DMS 273 (cell line): ENCODE measurements at regions not wholly inside any gene's neighbourhood (a gene's known extent, or its start where the extent isn't known, plus 50 kb on each side); places are given as distances from the start of the nearest gene placed in this dataset.
"Not testable (repeated sequence)": the region's sequence is repeated elsewhere in the genome, so short reads cannot be mapped to it uniquely, and the experiment has no call there.

Experiments used
- DNase-seq: peaks from one replicate; lab custom pipeline; 2025; ENCODE audit not compliant: unreplicated experiment; lab: John Stamatoyannopoulos, UW

DNA sequence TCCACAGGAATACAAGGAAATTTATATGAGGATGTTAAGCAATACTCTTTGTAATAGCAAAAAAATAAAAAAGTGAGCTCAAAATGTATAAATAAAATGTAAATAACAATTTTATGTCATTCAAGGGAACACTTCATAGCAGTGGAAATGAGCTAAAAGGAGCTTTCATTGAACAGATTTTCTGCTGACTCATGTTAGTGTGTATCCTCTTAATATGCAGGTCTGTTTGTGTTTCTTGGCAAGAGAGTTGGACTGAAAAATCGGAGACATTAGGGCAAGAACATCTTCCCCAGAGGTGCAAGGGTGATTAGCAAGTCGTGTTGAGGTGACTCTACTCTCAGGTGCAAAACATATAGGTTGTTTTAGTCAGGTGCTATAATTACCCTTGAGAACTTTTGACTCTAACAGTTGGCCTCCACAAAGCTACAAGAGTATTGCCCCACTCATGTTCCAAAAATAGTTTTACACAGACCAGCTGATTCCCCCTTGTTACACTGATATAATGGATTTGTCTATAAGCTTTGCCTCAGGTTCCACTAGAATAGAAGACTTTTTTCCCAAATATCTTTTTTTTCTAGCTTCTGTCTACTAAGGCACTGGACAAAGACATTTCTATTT is 702.9 kb downstream of the TENT5A start:
- peak; percentile 15 for DNase-seq

GRCh38 chr6:81031416-81031815 is 721.1 kb downstream of the TENT5A start:
- DNase-seq, result no peak

- DNase-seq, result no peak
Observed at GRCh38 chr6:81026041-81026553, 726.4 kb downstream of the TENT5A start.

- DNase-seq, result no peak
Observed at GRCh38 chr6:81023709-81024108, 728.8 kb downstream of the TENT5A start.

DNA sequence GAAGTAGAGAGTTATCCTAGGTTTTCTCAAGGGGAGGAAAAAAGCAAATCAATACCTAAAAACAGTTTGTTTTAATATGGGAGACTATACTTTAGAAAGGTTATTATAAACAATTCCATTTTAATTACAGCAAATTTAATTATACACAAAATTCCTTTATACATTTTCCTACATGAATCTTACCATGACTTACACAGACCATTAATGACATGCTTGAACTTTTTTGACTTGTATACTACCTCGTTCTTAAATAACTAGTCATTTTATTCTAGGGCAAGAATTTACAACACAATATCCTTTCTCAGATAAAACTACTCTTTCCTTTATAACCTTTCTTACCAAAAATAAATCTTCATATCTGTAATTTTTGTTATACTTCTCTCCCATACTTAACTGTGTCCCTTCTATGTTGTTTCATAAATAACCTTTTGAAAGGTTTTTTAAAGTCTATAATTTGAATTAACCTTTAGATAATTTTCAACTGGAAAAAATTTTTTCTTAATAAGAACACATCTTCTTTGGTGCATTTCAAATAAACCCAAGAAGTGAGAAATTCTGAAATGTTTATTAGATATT is 729.4 kb downstream of the TENT5A start:
- DNase-seq, result peak; percentile 47

GRCh38 chr6:81017586-81017985 is 734.9 kb downstream of the TENT5A start:
- not testable (repeated sequence) for DNase-seq

DNA sequence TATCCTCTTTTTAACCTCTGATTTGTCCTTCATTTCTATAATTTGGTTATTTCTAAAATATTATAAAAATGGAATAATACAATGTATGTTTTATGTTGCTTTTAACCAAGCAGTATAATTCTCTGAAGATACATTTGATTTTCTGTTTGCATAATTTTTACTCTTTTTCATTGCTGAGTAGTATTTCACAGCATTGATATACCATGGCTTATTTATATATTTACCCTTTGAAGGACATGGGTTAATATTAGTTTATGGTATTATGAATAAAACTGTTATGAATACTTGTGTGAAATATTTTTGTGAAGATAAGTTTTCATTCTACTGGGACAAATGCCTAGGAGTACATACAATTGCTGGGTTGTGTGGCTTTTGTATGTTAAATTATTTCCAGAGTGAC is 748.6 kb downstream of the TENT5A start:
- no peak for DNase-seq

DNA sequence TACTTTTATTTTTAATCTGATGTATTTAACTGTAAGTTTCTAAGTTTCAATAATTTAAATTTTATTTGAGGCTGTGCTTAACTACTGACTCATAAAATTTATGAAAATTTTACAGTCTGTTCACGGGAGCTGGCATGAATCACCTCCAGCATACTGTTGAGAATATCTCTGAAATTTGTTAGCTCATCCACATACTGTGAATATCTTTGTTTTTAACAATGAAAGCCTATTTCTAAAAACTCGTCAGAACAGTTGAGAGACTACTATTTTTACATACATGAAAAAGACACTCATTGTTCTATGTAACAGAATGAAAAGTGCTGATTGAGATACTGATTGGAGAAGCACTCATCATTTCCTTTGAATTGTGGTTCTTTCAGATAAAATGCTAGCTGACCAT is 749.3 kb downstream of the TENT5A start:
- DNase-seq, result no peak

DNA sequence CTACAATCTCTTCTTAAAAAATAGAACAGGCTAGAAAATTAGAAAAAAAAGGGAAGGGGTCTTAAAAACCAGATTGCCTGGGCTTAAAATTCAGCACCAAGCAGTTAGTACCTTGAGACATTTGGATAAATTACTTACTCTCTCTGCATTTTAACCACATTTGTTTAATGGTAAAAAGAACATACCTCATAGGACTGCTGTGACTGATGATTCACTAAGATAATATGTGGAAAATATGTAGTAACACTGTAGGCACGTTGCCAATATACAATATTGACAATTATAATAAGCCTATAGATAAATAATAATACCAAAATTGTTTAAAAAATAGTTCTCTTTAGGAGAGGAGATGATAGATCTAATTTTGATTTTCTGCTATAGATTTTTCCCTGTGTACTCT is 750.4 kb downstream of the TENT5A start:
- no peak for DNase-seq

GRCh38 chr6:80991316-80991715 is 761.2 kb downstream of the TENT5A start:
- DNase-seq, result no peak

DNA sequence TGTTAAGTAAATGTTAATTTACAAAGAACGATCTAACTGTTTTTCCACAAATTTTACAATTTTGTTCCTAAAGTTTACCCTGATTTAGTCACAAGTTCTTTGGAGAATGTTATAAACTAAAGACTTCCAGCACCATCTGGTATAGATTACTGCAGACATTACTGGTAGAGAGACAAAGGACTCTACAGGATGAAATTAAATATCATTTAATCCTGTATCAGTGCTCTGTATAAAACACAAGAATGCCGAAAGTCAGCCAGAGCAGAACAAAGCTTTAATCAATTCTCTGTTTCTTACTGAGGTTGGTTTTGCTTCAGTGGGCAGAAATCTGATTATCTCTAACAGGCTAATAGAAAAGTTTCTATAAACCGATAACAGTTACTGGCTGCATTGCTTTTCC is 763.6 kb downstream of the TENT5A start:
- DNase-seq, result no peak

DNA sequence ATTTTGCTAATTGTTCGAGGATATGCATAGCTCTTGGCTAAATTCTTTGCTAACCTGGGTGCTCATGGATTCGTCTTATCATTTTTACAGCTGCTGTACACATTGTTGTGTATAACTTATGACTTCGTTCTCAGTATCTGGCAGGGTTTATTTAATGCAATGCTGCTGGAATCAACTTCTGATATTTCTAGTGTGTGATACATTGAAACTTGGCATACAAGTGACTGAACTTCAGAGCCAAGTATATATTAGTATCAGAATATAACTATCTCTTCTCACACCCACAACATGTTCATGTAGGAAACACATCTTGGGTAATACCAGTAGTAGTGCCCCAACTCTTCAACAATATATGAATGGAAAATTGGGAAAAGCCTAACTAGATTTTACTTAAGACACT is 764.2 kb downstream of the TENT5A start:
- no peak for DNase-seq

GRCh38 chr6:80981226-80981625 is 771.3 kb downstream of the TENT5A start:
- not testable (repeated sequence) for DNase-seq

DNA sequence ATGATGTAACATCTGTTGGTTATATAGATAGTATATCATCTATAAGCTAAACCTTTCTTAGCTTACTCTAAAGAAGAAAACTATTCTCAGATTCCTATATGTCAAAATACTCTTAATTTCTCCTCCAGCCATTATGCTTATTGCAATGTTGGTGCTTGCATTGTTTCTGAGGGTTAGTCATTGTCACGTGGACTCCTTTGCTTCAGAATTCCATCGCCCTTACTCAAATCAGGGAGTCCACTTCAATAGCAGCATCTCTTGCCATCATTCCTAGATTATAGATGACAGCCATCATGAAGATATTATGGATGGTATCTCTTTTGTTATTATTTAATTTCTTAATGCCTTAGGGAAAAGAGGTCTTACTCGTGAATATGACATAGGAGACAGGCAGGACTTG is 776.1 kb downstream of the TENT5A start:
- DNase-seq, result no peak

GRCh38 chr6:80974579-80974978 is 777.9 kb downstream of the TENT5A start:
- no peak for DNase-seq

GRCh38 chr6:80969439-80969838 is 783.0 kb downstream of the TENT5A start:
- no peak for DNase-seq

GRCh38 chr6:80967609-80968008 is 784.9 kb downstream of the TENT5A start:
- DNase-seq, result peak; percentile 46

DNA sequence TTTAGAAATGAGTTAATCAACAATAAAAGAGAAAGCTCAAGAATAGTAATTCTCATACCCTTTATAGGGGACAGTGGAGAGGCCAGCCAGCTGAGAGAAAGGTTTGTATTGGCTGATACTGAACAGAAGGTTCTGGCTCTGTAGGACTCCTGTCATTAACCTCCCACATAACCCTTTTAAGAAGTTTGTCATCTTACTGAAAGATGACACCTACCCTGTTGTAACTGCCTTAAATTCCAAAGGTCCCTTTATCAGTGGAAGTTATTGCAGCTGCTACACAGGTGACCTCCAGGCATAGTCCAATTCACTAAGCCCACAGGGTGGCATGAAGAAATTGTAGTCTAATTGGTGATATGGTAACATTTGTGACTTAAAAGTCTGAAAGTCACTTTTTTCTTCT is 790.1 kb downstream of the TENT5A start:
- DNase-seq, result no peak

- DNase-seq, result no peak
Observed at GRCh38 chr6:80961166-80961565, 791.3 kb downstream of the TENT5A start.

DNA sequence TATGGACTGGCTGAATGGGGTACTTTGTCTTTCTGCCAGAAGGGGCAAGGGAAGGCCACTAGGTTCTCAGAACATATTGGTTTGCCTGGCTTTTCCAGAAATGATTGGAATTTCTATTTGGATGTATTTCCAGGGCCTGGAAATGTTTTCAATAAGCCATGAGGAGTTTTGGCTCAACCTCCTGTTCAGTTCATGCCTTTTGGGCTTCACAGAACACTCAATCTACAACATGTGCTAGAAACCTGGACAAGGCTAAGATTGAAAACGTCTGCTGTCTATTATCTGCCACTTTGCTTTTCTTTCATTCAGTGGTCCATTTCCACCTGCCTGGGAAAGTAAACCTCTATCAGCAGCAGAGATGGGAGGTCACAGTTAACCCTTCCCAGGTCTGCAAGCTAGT is 793.4 kb downstream of the TENT5A start:
- DNase-seq, result no peak

GRCh38 chr6:80956898-80957297 is 795.6 kb downstream of the TENT5A start:
- no peak for DNase-seq

DNA sequence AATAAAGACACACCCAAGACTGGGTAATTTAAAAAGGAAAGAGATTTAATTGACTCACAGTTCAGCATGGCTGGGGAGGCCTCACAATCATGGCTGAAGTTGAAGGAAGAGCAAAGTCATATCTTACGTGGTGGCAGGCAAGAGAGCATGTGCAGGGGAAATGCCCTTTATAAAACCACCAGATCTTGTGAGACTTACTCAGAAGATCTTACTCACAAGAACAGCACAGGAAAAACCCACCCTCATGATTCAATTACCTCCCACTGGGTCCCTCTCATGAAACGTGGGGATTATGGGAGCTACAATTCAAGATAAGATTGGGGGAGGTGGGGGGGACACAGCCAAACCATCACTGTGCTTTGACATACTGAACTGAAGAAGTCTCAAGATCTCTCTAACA is 800.0 kb downstream of the TENT5A start:
- not testable (repeated sequence) for DNase-seq

GRCh38 chr6:80946402-80946801 is 806.1 kb downstream of the TENT5A start:
- DNase-seq, result no peak
